ENCODE measurements at regions not wholly inside any gene's neighbourhood (a gene's known extent, or its start where the extent isn't known, plus 50 kb on each side); places are given as distances from the start of the nearest gene placed in this dataset.

GRCh38 chr5:124330595-124331220, 415.7 kb downstream of the ZNF608 start:
- TF ChIP-seq CTCF (conservative IDR thresholded peaks at IDR 0.05; ENCODE audit: low read depth, low read length) (no peak), EZH2 (IDR thresholded peaks at IDR 0.05; ENCODE audit: borderline replicate concordance, low read depth, low read length, poor library complexity, severe bottlenecking) (no peak)
